CD4-positive, alpha-beta T cell treated with Interleukin-17A for 1 hour (primary cell): ENCODE measurements at regions not wholly inside any gene's neighbourhood (a gene's known extent, or its start where the extent isn't known, plus 50 kb on each side); places are given as distances from the start of the nearest gene placed in this dataset.

Source experiments
- DNase-seq: peaks from one replicate; pipeline ENCODE4 v3.0.0-alpha.2; 2020

DNA sequence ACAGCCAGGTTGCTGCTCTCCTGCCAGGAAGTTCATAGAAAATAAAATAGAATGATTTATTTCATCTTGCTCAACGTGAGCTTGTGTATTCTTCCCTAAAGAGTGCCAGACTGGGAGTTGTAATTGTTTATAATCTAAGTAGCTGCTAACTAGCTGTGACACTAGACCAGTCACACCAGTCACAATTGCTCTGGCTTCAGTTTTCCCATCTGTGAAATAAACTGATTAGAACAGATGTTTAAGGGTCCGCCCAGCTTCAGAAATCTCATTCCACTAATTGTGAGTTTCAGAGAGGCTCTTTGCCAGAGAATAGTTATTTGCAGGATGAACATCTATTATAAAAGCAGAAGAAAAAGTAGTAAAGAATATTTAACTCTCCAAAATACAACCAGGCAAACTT lies 55.6 kb upstream of the ZDHHC17 start:
- no peak for DNase-seq

DNA sequence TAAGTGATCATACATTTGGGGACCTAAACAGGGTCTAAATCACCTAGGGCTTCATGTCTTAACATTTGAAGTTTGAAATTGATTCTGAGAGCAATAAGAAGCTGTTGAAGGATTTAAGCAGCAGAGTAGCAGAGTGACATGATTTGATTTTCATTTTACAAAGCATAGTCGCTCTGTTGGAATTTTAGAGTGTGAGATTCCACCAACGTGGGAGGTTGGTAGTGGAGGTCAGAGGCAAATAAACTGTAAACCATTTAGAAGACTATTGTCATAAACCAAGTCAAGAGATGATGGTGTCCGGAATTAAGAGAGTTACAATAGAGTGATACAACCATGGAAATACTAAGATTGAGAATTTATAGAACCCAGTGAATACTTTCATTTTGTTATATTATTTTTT lies 52.7 kb upstream of the ZDHHC17 start:
- no peak for DNase-seq

DNA sequence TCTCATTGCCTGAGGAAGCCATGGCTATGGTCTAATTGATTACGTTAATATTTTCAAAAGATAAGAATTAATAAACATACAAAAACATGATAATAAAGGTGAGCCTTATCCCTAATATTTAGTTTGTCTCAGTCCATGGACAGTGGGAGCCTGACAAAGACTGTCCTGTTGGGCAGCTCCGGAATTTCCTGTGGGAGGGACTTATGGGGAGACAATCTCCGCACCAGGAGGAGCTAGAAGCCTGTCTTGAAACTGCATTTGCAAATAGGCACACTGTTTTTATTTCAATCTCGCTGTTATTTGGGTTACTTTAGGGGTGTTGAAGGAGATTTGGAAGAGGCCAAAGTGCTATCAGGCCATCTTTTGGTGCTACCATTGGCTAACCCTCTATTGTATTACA lies 50.8 kb upstream of the ZDHHC17 start:
- DNase-seq = no peak

DNA sequence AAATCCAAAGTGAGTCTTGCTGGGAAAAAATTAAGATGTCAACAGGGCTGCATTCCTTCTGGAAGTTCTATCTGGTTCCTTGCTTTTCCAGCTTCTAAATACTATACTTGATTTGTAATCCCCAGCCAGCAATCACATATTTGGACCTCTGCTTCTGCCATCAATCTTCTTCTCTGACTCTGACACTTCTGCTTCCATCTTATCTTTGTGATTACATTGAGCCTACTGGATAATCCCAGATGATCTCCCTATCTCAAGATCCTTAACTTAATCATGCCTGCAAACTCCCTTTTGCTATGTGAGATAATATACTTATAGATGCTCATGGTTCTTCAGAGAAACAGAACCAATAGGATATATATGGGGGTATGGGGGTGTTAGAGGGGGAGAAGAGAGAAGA lies 49.9 kb upstream of the ZDHHC17 start:
- DNase-seq = no peak
